RKO (cell line): ENCODE measurements at regions not wholly inside any gene's neighbourhood (a gene's known extent, or its start where the extent isn't known, plus 50 kb on each side); places are given as distances from the start of the nearest gene placed in this dataset.
"Not testable (repeated sequence)": the region's sequence is repeated elsewhere in the genome, so short reads cannot be mapped to it uniquely, and the experiment has no call there.

Experiments used
- DNase-seq: peaks from one replicate; pipeline ENCODE4 v3.0.0-alpha.2; 2016; ENCODE audit warnings: low spot score

DNA sequence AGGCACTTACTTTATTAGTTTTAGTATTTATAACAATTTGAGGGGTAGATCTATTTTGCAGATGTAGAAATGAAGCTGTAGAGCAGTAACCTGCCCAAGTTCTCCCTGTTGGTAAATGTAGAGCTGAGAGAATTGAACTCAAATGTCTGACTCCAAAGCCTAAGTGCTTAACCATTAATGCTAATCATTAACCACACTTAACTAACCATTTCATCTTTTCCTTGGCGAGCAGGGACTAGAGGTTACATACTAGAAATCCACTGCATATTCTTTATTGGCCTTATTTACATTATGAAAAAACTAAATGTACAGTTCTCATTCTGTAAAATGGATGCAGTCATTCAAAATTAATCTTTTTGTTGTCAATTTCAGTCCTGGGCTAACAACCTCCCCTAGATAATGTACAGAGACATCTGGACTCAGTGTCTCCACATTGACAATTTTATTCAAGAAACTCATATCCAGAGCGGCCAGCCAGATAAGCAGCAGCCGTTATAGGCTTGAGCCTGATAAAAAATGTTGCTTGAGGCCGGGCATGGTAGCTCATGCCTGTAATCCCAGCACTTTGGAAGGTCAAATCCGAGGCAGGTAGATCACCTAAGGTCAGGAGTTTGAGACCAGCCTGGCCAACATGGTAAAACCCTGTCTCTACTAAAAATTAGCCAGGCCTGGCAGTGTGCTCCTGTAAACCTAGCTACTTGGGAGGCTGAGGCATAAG is 76.7 kb upstream of the PICALM start:
- no peak for DNase-seq

DNA sequence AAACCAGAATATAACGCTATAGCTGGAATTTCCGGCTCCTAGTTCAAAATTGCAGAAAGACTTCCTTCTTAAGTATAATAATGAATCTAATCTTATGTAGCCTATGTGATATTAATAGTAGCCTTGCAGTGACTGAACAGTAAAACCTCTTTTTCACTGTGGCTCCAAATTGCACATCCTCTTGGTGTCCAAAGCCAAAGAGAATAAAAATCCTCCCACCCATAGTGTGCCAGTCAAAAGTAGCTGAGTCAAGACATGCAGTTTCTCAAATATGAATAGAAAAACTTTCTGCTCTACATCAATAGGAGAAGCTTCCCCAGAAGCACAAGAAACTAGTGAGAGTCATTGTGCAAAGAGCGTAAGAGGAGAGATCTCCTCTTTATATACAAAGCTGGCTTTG is 76.0 kb upstream of the PICALM start:
- DNase-seq, result no peak

DNA sequence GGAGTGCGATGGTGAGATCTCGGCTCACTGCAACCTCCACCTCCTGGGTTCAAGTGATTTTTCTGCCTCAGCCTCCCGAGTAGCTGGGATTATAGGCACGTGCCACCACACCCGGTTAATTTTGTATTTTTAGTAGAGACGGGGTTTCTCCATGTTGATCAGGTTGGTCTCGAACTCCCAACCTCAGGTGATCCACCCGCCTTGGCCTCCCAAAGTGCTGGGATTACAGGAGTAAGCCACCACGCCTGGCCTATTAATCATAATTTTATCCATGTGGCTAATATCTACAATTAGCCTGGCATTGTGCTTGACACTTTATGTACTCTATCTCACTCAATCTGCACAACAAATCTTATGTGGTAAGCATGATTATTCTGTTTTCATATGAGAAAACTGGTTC is 75.2 kb upstream of the PICALM start:
- not testable (repeated sequence) for DNase-seq

DNA sequence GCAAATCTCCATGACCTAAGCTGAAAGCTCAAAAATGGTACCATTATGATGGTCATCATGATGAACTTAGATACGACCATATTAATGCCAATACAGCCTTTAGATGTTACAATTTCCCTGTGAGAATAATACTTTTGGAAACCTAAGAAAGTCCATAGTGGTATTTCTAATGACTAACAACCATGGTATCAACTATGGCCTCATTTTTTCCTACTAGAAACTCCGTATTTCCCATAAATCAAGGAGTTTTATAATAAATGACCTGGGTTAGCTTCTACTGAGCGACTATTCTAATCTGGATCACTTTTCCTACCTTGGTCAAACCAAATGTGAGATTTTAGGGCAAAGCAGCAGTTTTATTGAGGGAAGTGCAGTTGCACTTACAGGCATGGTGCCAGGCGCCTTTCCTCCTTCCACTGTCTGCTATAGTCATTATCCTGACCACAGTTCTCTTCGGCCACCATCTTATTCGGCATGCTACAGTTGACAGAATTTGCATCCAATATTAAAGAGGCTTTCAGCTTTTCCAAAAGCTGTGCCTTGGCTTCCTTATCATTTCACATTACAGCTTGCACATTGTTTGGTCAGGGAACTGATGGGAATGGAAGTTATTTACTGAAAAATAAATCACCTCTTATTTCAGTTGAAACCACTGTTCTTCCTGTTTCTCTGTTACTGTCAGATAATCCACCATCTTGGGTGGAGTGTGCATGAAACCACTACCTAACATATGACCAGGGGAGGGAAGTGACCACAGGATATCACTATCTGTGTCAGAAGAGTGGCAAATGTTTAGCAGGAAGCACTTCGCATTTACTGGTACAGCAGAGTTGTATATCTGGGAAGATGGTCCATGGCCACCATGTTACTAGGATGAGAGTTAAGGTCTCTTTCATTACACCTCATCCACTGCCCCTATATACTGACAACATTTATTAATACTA is 74.5 kb upstream of the PICALM start:
- DNase-seq, result no peak

DNA sequence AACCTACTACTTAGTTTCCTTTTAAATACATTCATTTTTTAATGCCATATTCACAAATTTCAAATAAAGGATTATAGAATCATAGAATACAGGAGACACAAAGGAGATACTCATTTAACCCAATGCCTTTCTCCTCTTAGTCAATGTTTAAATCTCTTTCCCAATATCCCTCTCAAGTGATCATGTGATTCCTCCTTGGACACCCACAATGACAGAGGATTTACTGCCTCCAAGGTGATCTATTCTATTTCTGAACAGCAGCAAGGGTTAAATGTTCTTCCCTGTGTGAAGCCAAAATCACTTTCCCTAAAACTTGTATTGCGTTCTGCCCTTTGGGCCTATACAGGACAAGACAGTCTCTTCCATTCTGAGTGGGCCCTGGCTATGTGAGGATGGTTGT is 73.3 kb upstream of the PICALM start:
- no peak for DNase-seq

DNA sequence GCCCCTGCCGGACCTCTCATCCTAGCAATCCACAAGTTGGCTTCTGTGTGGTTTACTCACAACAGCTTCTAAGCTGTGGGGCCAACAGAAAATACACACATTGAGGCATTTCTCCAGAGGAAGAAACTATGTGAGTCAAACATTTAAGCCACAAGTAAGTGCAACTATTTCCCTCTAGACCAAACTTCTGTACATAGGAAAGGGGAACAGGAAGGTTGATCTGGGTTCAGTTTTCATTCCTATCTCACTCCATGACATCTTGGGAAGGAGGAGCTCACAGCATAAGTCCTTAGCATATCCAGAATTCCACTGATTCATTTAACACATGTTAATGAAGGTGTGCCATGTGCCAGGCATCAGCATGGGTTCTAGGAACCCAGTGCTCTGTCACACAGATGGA is 72.8 kb upstream of the PICALM start:
- DNase-seq, result no peak

DNA sequence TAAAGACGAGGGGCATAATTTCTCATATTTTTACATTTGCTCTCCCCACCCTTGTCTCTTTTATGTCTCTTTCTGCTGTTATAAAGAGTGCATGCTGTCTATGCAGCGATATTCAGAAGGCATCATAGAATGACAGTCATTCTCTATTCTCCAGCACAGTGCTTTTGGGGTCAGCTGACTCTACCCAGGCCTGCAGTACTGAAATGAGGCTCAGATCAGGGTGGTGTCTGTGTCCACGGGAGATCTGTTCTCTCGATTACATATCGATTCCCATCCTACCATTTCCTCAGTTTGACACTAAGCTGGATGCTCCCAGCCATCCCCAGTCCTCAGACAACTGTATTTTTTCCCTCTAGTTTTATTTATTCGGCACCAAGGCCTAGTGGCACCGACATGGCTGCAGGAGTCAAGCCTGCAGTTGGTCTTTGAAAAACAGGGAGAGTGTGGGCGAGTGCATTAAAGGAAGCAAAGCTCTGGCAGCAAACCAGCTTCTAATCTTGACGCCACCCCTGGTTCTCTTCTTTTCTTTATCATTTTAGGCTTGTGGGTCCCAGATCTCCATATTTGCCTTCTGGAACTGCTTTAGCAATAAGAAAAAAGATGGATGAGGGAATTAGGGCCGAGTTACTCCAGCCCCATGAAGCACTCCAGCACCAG is 71.6 kb upstream of the PICALM start:
- no peak for DNase-seq

DNA sequence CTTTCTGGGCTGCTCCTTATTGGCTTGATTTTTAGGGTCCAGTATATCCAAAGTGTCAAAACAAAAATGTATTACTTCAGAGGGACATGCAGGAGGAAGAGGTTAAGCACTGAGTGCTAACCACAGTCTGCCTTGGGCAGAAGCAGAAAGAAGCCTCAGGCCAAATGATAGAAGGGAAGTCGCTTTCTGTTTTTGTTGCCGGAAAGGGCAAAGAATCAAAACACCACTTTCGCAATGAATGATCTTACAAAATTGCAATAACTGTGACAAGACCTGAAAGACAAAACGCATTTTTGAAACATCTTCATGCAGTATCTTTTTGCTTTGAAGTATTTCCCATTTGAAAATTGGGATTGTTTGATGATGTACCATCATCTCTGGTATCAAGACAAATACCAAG is 70.1 kb upstream of the PICALM start:
- no peak for DNase-seq

DNA sequence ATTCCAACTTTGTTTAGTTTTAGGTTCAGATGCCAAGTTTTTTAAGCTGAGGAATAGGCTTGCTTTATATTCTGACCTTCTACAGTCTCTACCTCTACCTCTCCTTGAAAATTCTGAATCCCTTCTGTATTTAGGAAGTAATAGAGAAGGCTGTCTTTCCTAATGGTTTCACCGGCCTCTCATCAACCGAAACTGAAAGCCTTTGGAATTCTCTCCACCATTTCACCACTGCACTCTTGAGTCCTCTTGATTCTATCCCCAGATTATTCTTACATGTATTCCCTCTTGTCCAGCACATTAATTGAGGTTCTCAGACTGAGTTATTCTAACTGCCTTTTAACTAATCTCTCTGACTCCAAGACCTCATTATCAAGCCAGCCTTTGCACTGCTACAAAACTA is 67.7 kb upstream of the PICALM start:
- no peak for DNase-seq

DNA sequence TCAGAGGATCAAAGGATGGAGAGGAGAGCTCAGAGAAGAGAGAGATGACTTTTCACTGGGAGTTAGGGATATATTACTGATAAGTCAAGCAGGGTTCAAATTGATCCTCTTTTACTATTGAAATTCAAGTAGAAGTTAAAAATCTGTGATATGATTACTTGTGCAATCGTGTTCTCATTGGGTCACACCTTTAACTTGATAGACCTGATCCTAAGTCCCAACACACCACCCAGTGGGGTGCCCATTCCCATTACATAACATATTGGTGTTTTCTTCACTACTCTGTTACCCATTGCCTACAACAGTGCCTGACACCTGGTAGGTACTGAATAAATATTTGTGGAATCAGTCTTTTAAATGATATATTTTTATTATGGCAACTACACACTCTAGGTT is 66.4 kb upstream of the PICALM start:
- DNase-seq, result no peak

DNA sequence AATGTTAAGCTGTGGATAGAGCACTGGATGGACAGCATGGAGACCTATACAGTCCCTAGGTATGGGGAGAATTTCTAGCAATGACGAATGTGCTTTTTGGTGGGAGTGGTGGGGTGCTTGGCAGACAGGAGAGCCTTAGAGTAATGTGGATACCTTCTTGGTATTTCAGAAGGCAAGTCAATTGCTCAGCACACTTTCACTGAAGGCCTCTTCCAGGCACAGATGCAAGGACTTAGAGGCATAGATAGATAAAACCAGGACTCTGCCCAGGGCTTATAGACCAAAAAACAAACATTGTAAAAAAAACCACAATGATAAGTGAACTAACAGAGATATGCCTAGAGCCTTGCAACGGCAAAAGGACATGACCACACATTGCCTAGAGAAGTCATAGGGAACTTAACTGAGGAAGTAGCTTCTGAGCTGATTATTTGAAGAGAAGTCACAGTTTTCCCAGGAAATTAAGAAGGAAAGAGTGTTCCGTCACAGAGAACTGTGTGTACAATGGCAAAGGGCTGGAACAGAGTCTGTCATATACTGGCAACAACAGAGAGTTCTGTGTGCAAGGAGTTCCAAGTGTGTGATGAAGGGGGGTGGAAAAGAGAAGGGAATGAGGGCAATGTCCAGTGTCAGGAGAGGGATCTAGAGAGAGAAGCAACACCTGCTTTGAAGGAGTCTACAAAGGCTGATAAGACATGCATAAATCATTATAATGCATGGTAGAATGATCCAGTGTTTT is 65.9 kb upstream of the PICALM start:
- DNase-seq, result no peak

DNA sequence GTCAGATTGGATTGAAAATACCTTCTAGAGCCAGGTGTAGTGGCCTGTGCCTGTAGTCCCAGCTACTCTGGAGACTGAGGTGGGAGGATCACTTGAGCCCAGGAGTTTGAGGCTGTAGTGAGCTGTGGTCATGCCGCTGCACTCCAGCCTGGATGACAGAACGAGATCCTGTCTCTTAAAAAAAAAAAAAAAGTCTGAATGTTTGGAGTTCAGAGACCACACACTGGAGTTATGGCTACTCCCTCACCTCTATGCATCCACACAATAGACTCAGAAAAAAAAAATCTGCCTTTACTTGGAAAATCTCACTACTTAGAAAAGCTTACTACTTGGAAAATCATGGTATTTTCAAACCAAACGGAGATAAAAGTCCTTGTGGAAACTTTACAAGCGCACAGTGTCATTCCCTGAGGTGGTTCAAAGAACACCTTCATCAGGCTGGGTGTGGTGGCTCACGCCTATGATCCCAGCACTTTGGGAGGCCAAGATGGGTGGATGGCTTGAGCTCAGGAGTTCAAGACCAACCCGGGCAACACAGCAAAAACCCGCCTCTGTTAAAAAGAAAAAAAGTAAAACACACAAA is 63.9 kb upstream of the PICALM start:
- DNase-seq, result no peak

DNA sequence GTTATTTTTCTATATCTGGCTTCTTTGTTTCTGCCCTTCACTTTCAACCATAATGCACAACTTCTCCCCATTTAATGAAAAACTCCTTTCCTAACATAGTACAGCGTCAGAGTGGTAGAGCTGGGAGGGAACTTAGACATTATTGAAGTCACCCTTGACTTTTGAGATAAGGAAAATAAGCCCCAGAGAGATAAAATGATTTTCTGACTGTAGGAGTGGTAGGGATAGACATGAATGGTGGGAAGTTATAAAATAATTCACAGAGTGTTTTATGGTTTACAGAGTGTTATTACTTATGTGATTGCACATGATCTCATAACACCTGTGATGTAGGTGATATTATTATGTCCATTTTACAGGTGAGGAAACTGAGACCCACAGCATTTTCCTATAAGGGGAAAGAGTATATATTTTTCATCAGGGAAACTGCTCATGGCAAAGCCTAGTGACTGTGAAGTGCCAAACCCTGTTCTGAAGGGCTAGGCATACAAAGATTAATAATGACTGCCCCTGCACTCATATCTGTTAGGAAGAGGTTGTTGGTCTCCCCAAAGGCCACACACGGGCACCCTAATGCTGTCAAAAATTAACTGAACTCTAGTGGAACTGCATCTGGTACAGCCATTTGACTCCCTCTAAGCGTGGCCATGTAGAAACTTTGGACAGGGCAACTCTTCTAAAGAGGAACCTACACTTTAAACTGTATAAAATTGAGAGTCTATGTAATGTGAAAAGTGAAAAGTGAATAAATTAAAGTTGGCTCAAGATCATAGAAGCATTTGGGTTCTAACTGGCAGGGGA is 61.1 kb upstream of the PICALM start:
- DNase-seq, result no peak

DNA sequence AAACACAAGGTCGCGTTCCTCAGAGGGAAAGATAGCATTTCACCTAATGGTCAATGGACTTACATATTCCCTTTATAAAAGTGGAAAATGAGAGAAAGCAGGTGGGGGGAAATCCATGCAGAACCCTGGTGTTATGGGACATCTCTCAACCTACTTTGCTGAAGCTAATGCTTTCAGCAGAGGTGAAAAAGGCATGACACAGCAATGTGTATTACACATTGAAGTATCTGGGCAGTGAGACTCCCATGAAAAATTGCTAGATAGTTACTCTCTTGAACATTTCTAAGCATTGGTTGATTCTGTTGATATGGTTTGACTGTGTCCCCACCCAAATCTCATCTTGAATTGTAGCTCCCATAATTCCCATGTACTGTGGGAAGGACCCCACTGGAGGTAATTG is 60.0 kb upstream of the PICALM start:
- DNase-seq, result no peak

DNA sequence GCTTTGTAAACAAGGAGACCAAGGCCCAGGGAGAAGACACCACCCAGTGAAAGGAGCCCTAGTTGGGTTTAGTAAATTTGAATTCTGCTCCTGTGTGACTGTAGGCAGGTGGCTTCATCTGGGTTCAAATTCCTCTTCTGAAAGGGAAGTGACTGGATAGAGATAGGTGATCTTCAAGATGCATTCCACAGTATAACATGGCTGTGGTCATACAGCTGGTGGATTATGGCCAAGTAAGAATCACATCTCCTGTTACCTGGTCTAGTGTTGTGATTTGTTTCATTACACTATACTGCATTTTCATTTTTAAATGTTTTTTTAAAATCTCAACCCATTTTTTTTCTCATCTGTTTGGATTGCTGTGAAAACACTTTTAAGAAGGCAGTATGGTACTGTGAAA is 58.0 kb upstream of the PICALM start:
- no peak for DNase-seq

DNA sequence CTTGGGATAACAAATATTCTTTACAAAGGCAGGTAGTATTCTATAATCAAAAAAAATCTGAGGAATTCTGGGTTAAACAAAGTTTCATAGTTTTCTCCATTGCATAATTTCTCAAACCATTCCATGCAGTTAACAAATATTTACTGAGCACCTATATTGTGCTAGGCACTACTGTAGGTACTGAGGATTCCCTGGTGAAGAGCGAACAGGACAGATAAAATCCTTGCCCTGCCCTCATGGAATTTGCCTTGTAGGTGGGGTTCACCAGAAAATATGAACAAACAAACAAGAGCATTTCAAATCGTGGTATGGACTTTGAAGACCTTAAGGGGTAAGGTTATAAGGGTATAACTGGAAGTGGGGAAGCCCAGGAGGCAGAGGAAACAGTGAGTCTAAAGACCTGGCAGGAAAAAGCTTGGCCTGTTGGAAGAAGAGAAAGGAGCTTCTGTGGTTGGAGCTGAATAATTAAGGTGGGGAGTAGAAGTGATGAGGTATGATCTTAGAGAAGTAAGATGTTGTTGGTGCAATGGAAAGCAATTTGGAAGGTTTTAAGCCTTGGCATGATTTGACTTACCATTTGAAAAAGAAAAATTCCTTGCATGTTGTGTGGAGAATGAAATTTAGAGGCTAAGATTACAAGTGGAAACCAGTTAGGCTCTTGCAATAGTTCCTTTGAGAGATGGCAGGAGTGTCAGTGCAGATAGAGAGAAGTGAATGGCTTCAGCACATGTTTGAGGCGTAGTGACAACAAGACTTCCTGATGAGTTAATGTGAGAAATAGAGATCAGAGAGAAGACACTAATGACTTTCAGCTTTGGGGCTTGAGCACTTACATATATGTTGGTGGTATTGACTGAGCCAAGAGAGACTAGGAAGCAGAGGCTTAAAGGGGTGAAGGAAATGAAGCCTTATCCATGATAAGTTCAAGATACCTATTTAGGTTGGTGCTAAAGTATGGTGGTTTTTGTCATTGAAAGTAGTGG is 55.7 kb upstream of the PICALM start:
- DNase-seq, result no peak

DNA sequence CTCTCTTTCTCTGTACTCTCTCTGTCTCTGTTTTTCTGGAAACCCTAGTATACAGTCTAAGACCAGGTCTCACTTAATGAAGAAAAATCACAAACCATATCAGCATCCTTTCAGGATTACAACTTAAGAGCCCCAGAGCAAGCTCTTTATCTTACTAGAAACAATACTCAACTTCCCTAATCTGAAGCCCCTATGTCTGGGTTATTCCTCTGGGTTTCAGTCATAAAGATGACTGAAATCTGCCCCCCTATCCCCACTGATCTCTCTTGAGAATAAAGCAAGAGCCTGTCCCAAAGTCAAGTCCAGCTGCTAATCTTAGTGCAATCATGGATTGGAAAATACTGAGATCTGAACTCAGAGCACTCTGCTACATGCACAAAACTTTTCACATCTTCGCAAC is 53.9 kb upstream of the PICALM start:
- DNase-seq, result no peak

DNA sequence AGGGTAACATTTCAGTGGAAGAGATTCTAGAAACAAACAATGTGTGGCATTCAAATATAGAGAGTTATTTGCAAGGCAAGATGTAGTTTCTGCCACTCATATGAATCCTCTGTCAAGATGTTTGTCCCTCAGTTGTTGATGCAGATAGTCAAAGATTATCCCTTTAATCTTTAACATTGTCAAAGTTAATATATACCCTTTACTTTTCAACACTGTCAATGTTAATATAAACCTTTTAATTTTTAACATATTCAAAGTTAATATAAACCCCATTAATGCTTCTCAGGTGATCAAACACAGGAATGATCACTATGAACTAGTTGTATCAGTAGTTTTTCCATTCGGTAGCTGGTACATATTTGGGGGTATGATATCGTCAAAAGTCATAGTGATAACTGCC is 51.9 kb upstream of the PICALM start:
- DNase-seq, result no peak

DNA sequence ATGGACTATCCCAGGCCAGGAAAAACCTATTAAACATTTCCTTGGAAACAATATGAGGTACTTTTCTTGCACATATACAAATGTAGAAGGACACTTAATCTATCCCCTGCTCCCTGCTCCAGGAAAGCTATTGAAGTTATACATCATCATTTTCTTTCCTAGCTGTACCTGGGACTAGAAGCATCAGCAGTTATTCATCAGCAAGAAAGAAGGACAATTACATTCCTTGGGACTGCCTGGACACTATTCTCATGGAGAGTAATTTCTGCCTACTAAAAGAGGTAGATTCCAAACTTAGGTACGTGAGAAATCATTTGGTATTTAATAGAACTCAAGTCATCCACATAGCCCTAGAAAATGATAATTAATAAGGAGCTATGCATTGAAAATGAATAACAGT is 51.0 kb upstream of the PICALM start:
- no peak for DNase-seq

DNA sequence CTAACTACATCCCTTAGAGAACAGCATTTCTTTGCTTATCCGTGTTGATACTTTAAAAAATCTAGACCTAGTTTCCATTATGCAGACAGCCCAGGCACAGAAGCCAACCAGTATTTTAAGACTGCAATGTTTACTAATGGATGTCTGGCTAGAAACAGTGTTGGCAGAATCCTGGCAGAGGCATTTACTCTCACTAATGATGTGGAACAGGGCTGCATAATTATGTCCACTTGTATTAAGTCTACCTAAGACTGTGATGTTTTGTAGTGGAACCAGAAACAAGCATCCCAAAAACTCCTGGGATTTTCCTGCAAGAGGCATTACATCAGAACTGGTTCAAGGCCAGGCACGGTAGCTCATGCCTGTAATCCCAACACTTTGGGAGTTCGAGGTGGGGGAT is 50.2 kb upstream of the PICALM start:
- no peak for DNase-seq
